ENCODE measurements at regions not wholly inside any gene's neighbourhood (a gene's known extent, or its start where the extent isn't known, plus 50 kb on each side); places are given as distances from the start of the nearest gene placed in this dataset.
"Not testable (repeated sequence)": the region's sequence is repeated elsewhere in the genome, so short reads cannot be mapped to it uniquely, and the experiment has no call there.

DNA sequence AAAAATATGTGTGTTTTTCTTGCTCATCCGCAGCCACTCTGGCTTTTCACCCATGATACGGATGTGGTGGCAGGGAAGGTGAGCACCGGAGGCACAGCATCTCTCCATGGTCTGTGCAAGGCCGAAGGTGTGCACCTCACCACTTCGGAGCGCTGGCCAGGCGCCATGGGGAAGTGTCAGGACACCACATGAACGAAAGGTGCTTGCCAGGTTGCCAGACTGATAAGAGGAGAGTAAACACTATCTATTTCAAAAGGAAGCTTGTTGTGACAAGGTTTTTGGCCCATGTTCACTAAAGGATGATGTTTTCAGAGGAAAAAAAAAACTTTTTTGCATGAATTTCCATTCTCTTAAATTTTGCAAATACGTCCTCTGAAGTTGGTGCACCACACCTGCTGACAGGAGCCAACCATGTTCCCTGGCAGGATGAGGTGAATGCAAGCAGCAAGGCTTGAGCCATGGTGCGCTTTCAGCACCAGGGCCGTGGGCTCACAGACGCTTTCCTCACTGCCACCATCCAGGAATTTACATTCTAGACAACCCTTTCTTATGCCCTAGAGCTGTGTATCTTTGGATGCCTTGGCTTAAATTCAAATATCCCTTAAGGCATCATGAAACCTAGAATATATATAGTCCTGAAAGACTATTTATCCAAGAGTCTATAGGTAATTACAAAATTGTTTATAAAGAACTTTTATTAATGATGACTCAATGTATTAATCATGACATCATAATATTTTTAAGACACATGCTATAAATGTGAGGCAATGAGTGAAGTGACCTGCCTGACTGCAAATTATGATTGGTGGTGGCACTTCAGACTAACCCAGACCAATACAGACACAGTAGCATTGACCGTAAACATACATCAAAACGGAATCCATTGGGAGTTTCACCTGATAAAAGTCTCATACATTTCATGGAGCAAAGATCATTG, 234.5 kb downstream of the TFAP2A start:
- intact Hi-C loops (cut with DNase I; ENCODE audit: low total_unique reads), result no loop called here
- TF ChIP-seq POLR2A (IDR thresholded peaks at IDR 0.05), result no peak
- TF ChIP-seq, protein P1, sequence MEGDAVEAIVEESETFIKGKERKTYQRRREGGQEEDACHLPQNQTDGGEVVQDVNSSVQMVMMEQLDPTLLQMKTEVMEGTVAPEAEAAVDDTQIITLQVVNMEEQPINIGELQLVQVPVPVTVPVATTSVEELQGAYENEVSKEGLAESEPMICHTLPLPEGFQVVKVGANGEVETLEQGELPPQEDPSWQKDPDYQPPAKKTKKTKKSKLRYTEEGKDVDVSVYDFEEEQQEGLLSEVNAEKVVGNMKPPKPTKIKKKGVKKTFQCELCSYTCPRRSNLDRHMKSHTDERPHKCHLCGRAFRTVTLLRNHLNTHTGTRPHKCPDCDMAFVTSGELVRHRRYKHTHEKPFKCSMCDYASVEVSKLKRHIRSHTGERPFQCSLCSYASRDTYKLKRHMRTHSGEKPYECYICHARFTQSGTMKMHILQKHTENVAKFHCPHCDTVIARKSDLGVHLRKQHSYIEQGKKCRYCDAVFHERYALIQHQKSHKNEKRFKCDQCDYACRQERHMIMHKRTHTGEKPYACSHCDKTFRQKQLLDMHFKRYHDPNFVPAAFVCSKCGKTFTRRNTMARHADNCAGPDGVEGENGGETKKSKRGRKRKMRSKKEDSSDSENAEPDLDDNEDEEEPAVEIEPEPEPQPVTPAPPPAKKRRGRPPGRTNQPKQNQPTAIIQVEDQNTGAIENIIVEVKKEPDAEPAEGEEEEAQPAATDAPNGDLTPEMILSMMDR (IDR thresholded peaks at IDR 0.05), result no peak
- Histone ChIP-seq H3K4me3 (no peak overlapping the region), H3K4me1 (no peaks in the 10 kb centered on the region), H3K36me3 (no peaks in the 10 kb centered on the region), H3K27me3 (no peaks in the 10 kb centered on the region), H3K9me3 (no peaks in the 10 kb centered on the region), H3K27ac (no peak overlapping the region)
- no peak for DNase-seq

DNA sequence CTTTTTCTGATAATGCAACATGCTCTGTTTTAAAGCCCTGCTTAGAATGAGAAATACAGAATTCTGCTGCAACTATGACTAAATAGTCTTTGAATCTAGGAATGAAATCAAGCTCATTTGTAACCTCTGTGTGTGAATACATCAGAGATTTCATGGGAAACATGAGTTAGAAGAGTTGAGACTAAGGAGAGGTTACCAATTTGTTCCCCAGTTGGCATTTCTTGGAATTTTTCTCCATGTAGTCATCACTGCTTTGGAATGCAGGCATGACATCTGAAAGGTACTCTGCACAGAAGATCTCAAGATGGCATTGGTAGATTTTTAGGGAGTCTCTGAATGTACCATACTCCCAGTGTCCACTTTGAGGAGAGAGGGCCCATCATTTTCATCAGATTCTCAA, 237.2 kb downstream of the TFAP2A start:
- DNase-seq, result no peak
- H3K27me3 ChIP-seq, result no peaks in the 10 kb centered on the region
- no peak overlapping the region for H3K4me3 ChIP-seq
- intact Hi-C loops (cut with DNase I; ENCODE audit: low total_unique reads), result no loop called here
- H3K9me3 ChIP-seq, result no peaks in the 10 kb centered on the region
- no peaks in the 10 kb centered on the region for H3K36me3 ChIP-seq
- H3K4me1 ChIP-seq, result no peaks in the 10 kb centered on the region
- TF ChIP-seq, protein P1 (IDR thresholded peaks at IDR 0.05), result no peak
- TF ChIP-seq POLR2A (IDR thresholded peaks at IDR 0.05), result no peak
- no peak overlapping the region for H3K27ac ChIP-seq

DNA sequence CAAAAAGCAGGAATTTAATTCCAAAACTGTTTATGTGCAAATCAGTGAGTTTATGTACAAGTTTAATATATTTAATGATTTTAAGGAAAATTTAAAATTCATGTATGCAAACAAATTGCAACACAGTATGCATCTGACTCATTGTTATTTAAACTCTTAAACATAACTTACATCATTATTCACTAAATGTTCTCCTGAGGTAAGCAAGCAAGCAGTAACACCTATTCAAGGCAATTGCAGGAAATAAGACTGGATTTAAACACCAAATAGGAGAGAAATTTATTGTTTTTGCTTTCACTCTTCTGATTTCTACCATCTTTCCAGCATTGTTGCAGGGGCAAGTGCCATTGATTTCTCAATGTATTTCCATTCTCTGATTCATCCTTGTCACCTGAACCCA, 239.5 kb downstream of the TFAP2A start:
- no peaks in the 10 kb centered on the region for H3K4me1 ChIP-seq
- H3K4me3 ChIP-seq, result no peak overlapping the region
- no peaks in the 10 kb centered on the region for H3K36me3 ChIP-seq
- intact Hi-C loops (cut with DNase I; ENCODE audit: low total_unique reads), result no loop called here
- H3K27me3 ChIP-seq, result no peaks in the 10 kb centered on the region
- DNase-seq, result no peak
- TF ChIP-seq POLR2A (IDR thresholded peaks at IDR 0.05), result no peak
- TF ChIP-seq, protein P1 (IDR thresholded peaks at IDR 0.05), result no peak
- H3K27ac ChIP-seq, result no peak overlapping the region
- H3K9me3 ChIP-seq, result no peaks in the 10 kb centered on the region

DNA sequence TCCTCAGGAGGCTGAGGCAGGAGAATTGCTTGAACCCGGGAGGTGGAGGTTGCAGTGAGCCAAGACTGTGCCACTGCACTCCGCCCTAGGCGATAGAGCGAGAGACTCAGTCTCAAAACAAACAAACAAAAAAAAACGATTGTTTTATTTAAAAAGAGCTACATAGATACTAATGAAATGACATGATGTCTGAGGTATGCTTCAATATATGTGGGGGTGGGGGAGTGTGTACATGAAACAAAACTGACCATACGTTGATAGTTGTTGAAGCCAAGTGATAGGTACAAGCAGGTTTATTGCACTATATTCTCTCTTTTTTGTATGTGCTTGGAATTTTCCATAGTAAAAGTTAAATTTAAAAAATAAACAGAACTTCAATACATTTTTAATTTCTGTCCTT, 240.1 kb downstream of the TFAP2A start:
- no peak for DNase-seq
- Histone ChIP-seq H3K36me3 (no peaks in the 10 kb centered on the region), H3K27ac (no peak overlapping the region), H3K4me3 (no peak overlapping the region), H3K27me3 (no peaks in the 10 kb centered on the region), H3K4me1 (no peaks in the 10 kb centered on the region), H3K9me3 (no peaks in the 10 kb centered on the region)
- intact Hi-C loops (cut with DNase I; ENCODE audit: low total_unique reads), result no loop called here
- TF ChIP-seq, protein P1 (IDR thresholded peaks at IDR 0.05), result no peak
- TF ChIP-seq POLR2A (IDR thresholded peaks at IDR 0.05), result no peak

DNA sequence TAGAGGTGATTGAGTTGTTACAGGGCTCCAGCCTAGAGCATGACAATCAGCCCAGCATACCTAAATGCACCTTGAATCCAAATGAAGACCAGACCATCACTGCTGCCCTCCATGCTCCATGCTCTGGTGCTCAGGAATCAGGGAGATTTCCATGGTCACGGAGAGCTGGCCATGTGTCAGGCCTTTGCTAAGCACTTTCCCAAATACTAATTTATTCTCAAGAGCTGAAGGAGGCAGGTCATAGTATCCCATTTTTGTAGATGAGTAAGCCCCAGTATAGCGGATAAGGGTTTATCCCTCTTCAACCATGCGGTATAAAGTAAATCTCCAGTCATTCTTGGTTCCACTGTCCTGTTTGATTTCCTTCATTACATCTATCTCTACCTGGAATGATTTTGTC, 240.8 kb downstream of the TFAP2A start:
- no peak overlapping the region for H3K4me3 ChIP-seq
- DNase-seq, result no peak
- intact Hi-C loops (cut with DNase I; ENCODE audit: low total_unique reads), result no loop called here
- TF ChIP-seq, protein P1 (IDR thresholded peaks at IDR 0.05), result no peak
- no peak for TF ChIP-seq POLR2A (IDR thresholded peaks at IDR 0.05)
- no peak overlapping the region for H3K27ac ChIP-seq
- no peaks in the 10 kb centered on the region for H3K27me3 ChIP-seq
- H3K9me3 ChIP-seq, result no peaks in the 10 kb centered on the region
- no peaks in the 10 kb centered on the region for H3K36me3 ChIP-seq
- H3K4me1 ChIP-seq, result no peaks in the 10 kb centered on the region

DNA sequence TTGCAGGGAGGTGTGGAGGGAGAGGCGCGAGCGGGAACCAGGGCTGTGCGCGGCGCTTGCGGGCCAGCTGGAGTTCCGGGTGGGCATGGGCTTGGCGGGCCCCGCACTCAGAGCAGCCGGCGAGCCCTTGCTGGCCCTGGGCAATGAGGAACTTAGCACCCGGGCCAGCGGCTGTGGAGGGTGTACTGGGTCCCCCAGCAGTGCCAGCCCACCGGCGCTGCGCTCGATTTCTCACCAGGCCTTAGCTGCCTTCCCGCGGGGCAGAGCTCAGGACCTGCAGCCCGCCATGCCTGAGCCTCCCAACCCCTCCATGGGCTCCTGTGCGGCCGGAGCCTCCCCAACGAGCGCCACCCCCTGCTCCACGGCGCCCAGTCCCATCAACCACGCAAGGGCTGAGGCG, 243.2 kb downstream of the TFAP2A start:
- H3K27ac ChIP-seq; H3K4me1 ChIP-seq; H3K36me3 ChIP-seq; H3K4me3 ChIP-seq; DNase-seq; intact Hi-C loops (cut with DNase I; ENCODE audit: low total_unique reads); H3K9me3 ChIP-seq; H3K27me3 ChIP-seq: not testable (repeated sequence)

Measured in uterus (tissue), 3 donors.